GM18520 (cell line): ENCODE measurements at regions not wholly inside any gene's neighbourhood (a gene's known extent, or its start where the extent isn't known, plus 50 kb on each side); places are given as distances from the start of the nearest gene placed in this dataset.

ENCODE experiments used
- ATAC-seq: cut with Tn5 transposase; IDR thresholded peaks from one replicate; pipeline ENCODE4 v1.9.1; 2021; ENCODE audit not compliant: unreplicated experiment

DNA sequence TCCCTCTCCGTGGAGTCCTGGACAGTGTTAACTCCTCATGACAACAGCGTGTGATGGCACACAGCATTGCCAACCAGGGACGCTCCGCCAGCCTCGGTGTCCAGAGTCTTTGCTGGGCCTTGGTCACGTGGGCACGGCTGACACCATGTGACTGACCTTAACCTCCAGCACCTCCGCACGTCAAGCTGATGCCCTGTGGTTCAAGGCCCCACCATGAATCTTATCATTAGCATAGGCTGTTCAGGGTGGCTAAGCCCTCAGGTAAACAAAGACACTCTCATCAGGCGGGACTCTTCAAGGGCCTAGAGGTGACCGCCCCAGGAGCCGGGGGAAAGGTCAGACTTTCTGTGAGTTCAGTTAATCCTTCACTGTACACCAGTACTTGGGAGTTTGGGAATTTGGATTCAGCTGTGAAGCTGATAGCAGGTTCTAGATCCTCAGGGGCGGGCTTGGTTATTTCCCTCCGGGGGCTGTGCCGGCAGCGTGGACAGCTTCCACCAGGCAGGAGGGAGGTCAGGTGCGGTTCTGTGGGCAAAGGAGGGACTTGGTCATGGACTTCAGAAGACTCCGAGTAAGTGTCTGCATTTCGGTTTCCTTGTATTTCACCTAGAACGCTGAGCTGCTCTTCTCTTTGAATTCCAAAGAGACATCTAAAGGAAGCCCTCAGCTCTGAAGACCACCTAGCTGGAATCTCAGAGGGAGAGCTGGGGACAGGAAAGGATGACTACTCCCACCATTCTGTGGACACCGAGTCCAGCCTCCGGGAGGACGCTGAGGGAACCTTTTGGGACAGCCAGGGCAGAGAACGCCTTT is 195.5 kb upstream of the CIBAR2 start:
- no peak for ATAC-seq

DNA sequence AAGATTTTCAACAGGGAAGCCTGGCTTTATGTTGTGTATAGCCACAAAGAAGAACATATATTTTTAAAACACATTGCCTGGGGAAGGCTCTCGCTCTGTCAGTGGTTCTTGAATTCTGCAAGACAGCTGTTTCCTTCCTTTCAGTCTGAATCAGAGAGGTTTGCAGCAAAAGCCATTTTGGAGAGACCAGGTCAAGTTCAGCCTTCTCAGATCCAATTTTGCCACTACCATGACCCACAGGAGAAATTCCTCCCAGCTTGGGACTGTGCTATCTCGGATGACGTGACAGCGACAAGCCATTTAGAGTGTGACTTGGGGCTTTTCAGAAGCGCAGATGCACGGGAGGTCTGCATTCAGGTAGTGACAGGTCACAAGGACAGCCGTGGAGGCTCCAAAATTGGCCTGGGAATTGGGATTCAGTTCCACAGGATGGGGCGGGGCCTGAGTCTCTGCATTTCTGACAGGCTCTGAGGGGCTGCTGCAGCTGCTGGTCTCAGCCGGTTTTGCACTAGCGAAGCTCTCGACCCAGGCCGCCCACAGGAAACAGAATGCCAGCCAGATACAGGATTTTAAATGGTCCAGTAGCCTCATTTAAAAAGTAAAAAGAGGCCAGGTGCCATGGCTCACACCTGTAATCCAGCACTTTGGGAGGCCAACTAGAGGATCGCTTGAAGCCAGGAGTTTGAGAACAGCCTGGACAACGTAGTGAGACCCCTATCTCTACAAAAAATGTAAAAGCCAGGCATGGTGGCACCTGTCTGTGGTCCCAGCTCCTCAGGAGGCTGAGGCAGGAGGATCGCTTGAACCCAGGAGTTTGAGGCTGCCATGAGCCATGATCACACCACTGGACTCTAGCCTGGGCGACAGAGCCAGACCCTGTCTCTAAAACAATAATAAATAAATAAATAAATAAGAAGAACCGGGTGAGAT is 196.6 kb upstream of the CIBAR2 start:
- ATAC-seq = no peak

- no peak for ATAC-seq
These were observed 197.7 kb upstream of the CIBAR2 start for GRCh38 chr16:85309656-85310587.

DNA sequence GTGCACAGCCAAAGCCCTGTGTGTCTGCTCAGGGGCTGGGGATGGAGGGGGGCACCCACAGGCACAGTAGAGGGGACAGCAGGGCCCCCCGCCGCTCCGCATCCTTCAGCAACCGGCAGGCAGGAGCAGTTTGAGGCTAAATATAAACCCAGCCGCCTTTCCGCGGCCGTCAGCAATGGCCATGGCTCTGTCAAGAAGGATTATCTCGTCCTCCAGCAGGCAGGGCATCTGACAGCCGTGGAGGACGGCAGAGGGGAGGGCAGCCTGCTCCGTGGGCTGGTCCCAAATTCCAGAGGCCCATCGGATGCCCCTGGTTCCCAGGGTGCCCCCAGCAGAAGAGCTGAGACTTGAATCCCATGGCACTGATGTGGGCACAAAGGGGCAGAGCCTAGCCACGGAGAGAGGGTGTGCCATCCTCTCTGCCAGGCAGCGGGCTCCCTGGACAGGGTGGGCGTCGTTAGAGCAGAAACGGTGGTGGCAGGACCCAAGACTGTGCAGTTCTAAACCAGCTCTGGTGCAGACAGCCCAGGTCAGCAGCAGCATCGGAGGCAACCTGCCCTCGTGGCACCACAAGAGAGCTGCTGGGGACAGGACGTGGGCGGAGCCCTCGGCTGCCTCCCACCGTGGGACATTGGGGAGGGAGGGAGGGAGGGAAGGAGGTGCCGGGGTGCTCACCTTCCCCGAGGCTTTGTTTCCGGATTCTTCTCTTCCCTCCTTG is 198.8 kb upstream of the CIBAR2 start:
- ATAC-seq = no peak

DNA sequence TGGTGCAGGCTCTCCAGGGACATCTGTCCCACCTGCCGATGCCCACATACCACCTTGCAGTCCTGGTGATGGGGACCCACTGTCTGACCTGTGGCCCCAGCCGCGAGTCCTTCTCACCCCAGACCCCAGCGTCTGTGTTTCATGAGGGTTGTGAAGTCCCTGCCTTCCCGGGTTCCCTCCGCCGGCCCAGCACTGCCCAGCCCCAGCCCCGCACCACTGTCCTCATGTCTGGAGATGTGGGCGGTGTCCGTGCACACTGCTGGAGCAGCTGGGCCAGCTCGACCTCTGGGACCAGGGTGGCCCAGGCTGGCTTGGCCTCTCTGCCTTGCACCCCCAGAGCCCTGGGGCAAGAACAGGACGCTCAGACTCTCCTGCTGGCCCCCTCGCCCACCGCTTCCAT is 199.5 kb upstream of the CIBAR2 start:
- no peak for ATAC-seq

DNA sequence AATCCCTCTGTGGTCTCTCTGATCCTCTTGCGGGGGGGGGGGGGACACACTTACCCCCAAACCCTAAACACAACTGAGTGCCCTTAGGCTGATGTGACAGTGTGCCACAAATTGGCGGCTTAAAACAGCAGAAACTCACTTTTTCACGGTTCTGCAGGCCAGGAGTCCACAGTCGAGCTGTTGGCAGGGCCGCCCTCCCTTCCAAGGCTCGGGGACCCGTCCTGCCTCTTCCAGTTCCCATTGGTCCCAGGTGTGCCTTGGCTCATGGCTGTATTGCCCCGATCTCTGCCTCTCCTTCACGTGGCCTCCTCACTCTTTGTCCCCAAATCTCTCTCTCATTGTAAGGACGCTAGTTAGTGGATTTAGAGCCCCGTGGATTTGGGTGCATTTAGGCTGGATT is 199.9 kb upstream of the CIBAR2 start:
- no peak for ATAC-seq

GRCh38 chr16:85312642-85313525 is 200.6 kb upstream of the CIBAR2 start:
- ATAC-seq = no peak

- no peak for ATAC-seq
These were observed 201.4 kb upstream of the CIBAR2 start for GRCh38 chr16:85313526-85314301.

- ATAC-seq = no peak
These were observed 202.3 kb upstream of the CIBAR2 start for GRCh38 chr16:85314512-85314971.

DNA sequence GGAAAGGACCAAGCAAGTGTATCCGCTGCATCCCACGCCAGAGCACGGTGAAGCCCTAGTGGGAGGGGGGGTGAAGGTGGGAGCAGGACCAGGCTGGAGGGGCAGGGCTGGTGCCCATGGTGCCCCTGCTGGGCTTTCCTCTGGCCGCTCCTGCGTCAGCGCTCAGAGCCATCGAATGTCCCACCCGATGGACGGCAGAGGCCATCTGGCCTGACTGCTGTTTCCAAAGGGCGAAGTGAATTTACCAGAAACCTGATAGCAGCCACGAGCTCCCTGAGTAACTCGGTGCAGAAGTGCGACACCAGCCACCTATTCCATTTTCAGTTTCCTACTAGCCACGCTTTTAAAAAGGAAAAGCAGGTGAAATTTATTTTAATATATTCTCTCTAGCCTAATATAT is 203.6 kb upstream of the CIBAR2 start:
- no peak for ATAC-seq

GRCh38 chr16:85316321-85316919 is 204.1 kb upstream of the CIBAR2 start:
- no peak for ATAC-seq

DNA sequence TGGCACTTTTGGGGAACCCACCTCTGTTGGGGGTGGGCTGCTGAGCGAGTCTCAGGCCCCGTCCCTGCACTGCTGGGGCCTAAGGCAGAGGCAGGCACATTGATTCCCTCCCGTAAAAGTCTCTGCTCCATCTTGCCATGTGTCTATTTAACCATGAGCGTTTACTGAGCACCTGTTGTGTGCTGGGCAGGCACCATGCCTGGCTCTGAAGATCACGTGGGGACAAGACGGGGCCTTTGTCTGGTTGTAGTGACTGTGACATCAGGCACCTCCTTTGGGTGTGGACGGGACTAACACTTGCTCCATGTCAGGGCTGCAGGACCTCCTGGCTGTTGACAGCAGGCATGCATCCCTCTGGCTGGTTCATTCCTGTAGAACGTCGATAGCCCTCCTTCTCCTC is 204.7 kb upstream of the CIBAR2 start:
- ATAC-seq = no peak

DNA sequence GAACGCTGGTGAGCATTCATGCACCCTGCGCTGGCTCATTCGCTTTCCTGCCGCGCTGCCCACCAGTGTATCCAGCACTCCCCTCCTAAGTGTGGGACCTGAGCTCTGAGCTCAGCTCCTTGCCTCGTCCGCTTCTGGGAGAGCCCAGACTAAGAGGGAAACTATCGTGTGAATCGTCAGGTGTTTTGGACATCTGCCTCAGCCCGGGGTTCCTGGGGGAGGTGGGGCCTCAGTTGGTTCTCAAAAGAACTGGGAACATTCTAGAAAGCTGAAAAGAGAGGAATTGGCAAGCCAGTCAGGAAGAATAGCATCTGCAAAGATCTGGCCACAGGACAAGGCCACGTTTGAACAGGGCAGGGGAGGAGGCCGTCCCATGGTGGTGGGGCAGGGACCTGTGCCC is 205.4 kb upstream of the CIBAR2 start:
- ATAC-seq = no peak

DNA sequence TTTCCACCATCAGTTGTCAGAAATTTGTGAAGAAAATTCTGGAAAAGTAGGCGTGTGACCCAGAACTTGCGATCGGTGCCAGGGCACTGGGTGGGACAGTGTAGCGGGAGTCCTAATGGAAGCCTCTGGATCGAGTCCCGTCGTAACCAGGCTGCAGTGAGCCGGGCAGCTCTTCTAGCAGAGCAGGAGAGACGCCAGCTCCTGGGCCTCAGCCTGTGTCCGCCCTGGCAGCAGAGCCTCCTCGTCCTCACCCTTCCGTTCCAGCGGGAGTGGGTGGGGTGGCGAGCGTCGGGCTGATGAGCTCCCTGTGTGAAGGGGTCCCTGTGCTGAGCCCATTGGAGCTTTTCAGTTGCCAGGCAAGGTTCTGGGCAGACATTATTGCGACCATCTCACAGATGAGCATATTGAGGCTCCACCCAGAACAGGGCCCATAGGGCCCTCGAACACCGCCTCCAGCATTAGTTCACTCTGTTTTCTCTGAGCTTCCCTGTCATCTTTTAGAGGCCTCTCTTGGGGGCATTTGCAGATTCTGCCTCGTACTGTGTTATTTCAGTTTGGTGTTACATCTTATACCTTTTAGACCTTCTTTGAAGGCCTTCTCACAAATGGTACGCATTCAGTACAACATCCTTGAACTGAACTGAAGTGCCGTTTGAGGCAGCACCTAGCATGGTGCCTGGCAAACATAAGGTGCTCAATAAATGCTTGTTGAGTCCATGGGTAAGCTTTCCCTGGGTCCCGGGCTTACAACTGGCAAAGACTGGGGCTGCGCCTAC is 207.1 kb upstream of the CIBAR2 start:
- ATAC-seq = no peak

DNA sequence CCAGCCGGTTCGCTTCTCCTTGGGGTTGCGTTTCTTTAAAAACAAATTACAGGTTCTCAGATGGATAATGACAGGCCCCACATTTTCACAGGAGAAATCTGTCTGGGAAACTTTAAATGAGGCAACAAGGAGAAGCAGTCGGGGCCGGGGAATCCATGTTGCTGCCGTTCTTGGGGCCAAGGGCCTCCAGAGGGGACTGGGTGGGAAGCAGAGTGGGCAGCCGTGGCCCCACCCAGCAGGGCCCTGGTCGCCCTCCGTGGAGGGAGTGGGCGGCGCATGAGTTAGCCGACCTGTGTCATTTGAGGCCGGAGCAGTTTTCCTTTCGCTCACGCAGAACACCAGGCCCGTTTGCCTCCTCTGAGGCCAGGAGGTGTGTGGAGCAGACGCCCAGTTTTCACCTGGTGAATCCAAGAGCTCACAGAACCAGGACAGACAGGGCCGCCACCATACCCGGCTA is 207.7 kb upstream of the CIBAR2 start:
- no peak for ATAC-seq

DNA sequence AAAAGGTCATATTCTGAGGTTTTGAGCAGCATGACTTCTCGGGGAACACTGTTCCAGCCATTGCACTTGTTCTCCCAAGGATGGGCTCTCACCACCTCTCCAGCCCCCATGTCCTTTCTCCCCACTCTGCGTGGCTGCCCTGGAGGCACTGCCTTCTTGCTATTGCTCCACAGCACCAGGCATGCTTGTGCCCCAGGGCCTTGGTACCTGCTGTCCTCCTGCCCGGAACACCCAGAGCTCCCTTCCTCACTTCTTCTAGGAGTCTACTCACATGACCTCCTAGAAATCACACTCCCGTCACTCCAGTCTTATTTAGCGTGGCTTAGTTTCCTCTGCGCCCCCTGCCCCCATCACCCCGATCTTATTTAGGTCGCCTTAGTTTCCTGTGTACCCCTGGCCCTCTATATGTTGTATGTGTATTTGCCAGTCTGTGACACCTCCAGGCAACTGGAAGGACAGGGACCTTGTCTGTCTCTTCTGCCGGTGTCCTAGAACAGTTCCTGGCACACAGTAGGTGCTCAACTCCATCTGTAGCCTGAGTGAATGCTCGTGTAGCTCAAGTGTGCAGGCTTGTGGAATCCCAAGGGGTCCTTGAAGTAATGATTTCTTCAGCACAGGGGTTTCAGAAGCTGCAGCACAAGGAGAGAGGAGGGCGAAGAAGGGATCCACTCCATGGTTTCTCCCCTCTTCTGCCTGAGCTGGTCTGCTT is 208.6 kb upstream of the CIBAR2 start:
- no peak for ATAC-seq
